HG03103 (cell line): ENCODE measurements at regions not wholly inside any gene's neighbourhood (a gene's known extent, or its start where the extent isn't known, plus 50 kb on each side); places are given as distances from the start of the nearest gene placed in this dataset.

ENCODE experiments used
- ATAC-seq: cut with Tn5 transposase; IDR thresholded peaks from one replicate; pipeline ENCODE4 v1.9.1; 2021; ENCODE audit warnings: low read depth; ENCODE audit not compliant: unreplicated experiment

GRCh38 chr20:41952166-41952565, 334.0 kb upstream of the CHD6 start:
- ATAC-seq: no peak

GRCh38 chr20:41951615-41952014, 333.4 kb upstream of the CHD6 start:
- ATAC-seq: no peak

- no peak for ATAC-seq
These were observed 321.5 kb upstream of the CHD6 start for GRCh38 chr20:41939659-41940058.

- no peak for ATAC-seq
These were observed 320.2 kb upstream of the CHD6 start for GRCh38 chr20:41938353-41938752.

GRCh38 chr20:41935259-41935791, 317.1 kb upstream of the CHD6 start:
- ATAC-seq: no peak

- ATAC-seq: no peak
These were observed 314.3 kb upstream of the CHD6 start for GRCh38 chr20:41932431-41932830.

- ATAC-seq: no peak
These were observed 309.5 kb upstream of the CHD6 start for GRCh38 chr20:41927655-41928054.

- ATAC-seq: no peak
These were observed 309.0 kb upstream of the CHD6 start for GRCh38 chr20:41927189-41927588.

GRCh38 chr20:41925476-41925875, 307.3 kb upstream of the CHD6 start:
- ATAC-seq: no peak

- ATAC-seq: no peak
These were observed 305.4 kb upstream of the CHD6 start for GRCh38 chr20:41923624-41924023.

GRCh38 chr20:41913146-41913545, 295.0 kb upstream of the CHD6 start:
- no peak for ATAC-seq

GRCh38 chr20:41910558-41910957, 292.4 kb upstream of the CHD6 start:
- no peak for ATAC-seq

GRCh38 chr20:41905199-41905598, 287.0 kb upstream of the CHD6 start:
- no peak for ATAC-seq

- no peak for ATAC-seq
These were observed 285.4 kb upstream of the CHD6 start for GRCh38 chr20:41903586-41903985.

GRCh38 chr20:41902346-41902745, 284.2 kb upstream of the CHD6 start:
- no peak for ATAC-seq

GRCh38 chr20:41900201-41900691, 282.1 kb upstream of the CHD6 start:
- no peak for ATAC-seq

- no peak for ATAC-seq
These were observed 279.5 kb upstream of the CHD6 start for GRCh38 chr20:41897708-41898107.

- ATAC-seq: no peak
These were observed 277.3 kb upstream of the CHD6 start for GRCh38 chr20:41895241-41896032.

GRCh38 chr20:41894255-41894963, 276.2 kb upstream of the CHD6 start:
- ATAC-seq: no peak

- ATAC-seq: no peak
These were observed 273.9 kb upstream of the CHD6 start for GRCh38 chr20:41892031-41892430.

GRCh38 chr20:41889844-41890224, 271.7 kb upstream of the CHD6 start:
- no peak for ATAC-seq
